HEK293T (cell line): ENCODE measurements at regions not wholly inside any gene's neighbourhood (a gene's known extent, or its start where the extent isn't known, plus 50 kb on each side); places are given as distances from the start of the nearest gene placed in this dataset.

Experiments used
- CTCF ChIA-PET: fragments of 350-600 bp; formaldehyde crosslinking; extraction: SDS; loops from one replicate; lab custom pipeline; 2021; ENCODE audit warnings: antibody characterized with exemption, inconsistent platforms; lab: Yijun Ruan, JAX
- POLR2A ChIA-PET: fragments of 350-600 bp; formaldehyde crosslinking; extraction: SDS; loops from one replicate; lab custom pipeline; 2020; ENCODE audit warnings: antibody characterized with exemption, inconsistent platforms; lab: Yijun Ruan, JAX
- DNase-seq: peaks from one replicate; pipeline ENCODE4 v3.0.0; 2012; ENCODE audit warnings: mixed read lengths; ENCODE audit errors: extremely low spot score
- ARNT ChIP-seq: fragments of 450-650 bp; IDR thresholded peaks from 2 replicates; pipeline ENCODE4 v1.6.1; 2017; ENCODE audit warnings: mild to moderate bottlenecking
- BHLHE40 ChIP-seq: fragments of 450-650 bp; IDR thresholded peaks from 2 replicates; pipeline ENCODE4 v1.6.1; 2016; ENCODE audit warnings: mild to moderate bottlenecking, moderate library complexity, borderline replicate concordance
- CTBP1 ChIP-seq: fragments of 450-650 bp; IDR thresholded peaks from 2 replicates; pipeline ENCODE4 v1.6.1; 2016; ENCODE audit warnings: borderline replicate concordance
- ELF4 ChIP-seq: fragments of 450-650 bp; IDR thresholded peaks from 2 replicates; pipeline ENCODE4 v1.6.1; 2017; ENCODE audit warnings: antibody characterized with exemption
- FOXA1 ChIP-seq: fragments of 450-650 bp; IDR thresholded peaks from 2 replicates; pipeline ENCODE4 v1.6.1; 2016; ENCODE audit warnings: mild to moderate bottlenecking
- FOXK2 ChIP-seq: fragments of 450-650 bp; IDR thresholded peaks from 2 replicates; pipeline ENCODE4 v1.6.1; 2016; ENCODE audit warnings: mild to moderate bottlenecking
- FOXM1 ChIP-seq: fragments of 450-650 bp; IDR thresholded peaks from 2 replicates; pipeline ENCODE4 v1.6.1; 2017; ENCODE audit warnings: mild to moderate bottlenecking, borderline replicate concordance
- HDGF ChIP-seq: fragments of 450-650 bp; IDR thresholded peaks from 2 replicates; pipeline ENCODE4 v1.6.1; 2017; ENCODE audit warnings: antibody characterized with exemption, borderline replicate concordance
- L3MBTL2 ChIP-seq: fragments of 450-650 bp; conservative IDR thresholded peaks from 2 replicates; pipeline ENCODE4 v1.6.1; 2016; ENCODE audit warnings: mild to moderate bottlenecking
- LEF1 ChIP-seq: fragments of 450-650 bp; IDR thresholded peaks from 2 replicates; pipeline ENCODE4 v1.6.1; 2017; ENCODE audit warnings: mild to moderate bottlenecking, borderline replicate concordance
- NFRKB ChIP-seq: fragments of 450-650 bp; IDR thresholded peaks from 2 replicates; pipeline ENCODE4 v1.6.1; 2016; ENCODE audit warnings: mild to moderate bottlenecking, moderate library complexity
- PKNOX1 ChIP-seq: fragments of 450-650 bp; IDR thresholded peaks from 2 replicates; pipeline ENCODE4 v1.6.1; 2016
- SP1 ChIP-seq: fragments of 450-650 bp; IDR thresholded peaks from 2 replicates; pipeline ENCODE4 v1.6.1; 2017
- SUZ12 ChIP-seq: fragments of 450-650 bp; IDR thresholded peaks from 2 replicates; pipeline ENCODE4 v1.6.1; 2016; ENCODE audit warnings: mild to moderate bottlenecking
- TARDBP ChIP-seq: fragments of 450-650 bp; IDR thresholded peaks from 2 replicates; pipeline ENCODE4 v1.6.1; 2016
- ZNF384 ChIP-seq: fragments of 450-650 bp; IDR thresholded peaks from 2 replicates; pipeline ENCODE4 v1.6.1; 2016

DNA sequence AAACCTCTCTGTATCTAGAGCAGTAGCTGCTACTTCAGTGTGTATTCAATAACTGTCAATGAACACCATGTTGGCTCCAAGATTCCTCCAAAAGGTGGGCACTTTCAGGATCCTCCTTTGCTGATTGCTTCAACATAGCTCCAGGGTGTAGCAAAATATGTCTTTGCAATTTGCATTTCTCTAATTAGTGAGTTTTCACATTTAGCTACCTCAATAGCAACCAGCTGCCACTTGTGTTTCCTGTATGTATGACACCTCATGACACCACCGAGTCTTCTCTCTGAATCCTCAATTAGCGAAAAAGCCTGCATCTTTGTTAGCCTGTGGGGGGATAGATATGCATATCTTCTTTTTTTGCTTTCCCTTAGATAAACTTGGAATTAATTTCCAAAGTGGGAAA is 898.3 kb upstream of the FAT3 start:
- DNase-seq = no peak
- ChIA-PET POLR2A (no interaction called here), CTCF (interaction anchor here (0.6 kb wide), 1 partner anchor 1910 kb away, joined by 3 read pairs; no protein-coding TSS in a partner anchor)
- TF ChIP-seq CTBP1 = no peak
- no peak for TF ChIP-seq L3MBTL2
- no peak for TF ChIP-seq LEF1
- TF ChIP-seq FOXA1 = no peak
- TF ChIP-seq ARNT = no peak
- no peak for TF ChIP-seq SUZ12
- no peak for TF ChIP-seq ELF4
- no peak for TF ChIP-seq HDGF
- TF ChIP-seq TARDBP = no peak
- no peak for TF ChIP-seq BHLHE40

- POLR2A ChIA-PET = no interaction called here
- DNase-seq = no peak
- TF ChIP-seq ZNF384 = no peak
- TF ChIP-seq HDGF = no peak
- no peak for TF ChIP-seq LEF1
- TF ChIP-seq NFRKB = no peak
- TF ChIP-seq BHLHE40 = no peak
- TF ChIP-seq ELF4 = no peak
- TF ChIP-seq FOXA1 = no peak
- no peak for TF ChIP-seq FOXK2
- TF ChIP-seq CTBP1 = no peak
- TF ChIP-seq SUZ12 = no peak
- no peak for TF ChIP-seq PKNOX1
- TF ChIP-seq SP1 = no peak
- no peak for TF ChIP-seq L3MBTL2
- no peak for TF ChIP-seq TARDBP
- no peak for TF ChIP-seq FOXM1
Measured at GRCh38 chr11:91314521-91314920, 910.1 kb upstream of the FAT3 start.

DNA sequence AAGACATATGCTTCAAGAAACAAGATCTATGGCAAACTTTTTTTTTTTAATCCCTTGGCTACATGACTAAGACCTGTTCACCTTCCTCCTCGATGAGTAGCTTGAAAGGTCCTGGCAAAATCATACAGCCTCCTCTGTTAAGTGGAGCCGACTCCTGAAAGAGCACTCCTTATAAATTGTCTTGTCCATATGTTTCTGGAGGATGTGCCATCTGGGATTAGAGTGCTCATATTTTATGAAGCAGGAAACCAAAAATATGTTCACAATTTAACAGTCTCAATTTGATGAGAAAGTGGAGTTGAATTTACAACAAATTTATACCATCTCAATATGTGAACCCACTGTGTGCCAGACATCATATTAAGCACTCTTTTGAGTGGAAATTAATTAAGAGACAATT is 912.1 kb upstream of the FAT3 start:
- TF ChIP-seq ARNT = no peak
- no peak for TF ChIP-seq L3MBTL2
- TF ChIP-seq SUZ12 = no peak
- TF ChIP-seq ELF4 = no peak
- TF ChIP-seq SP1 = no peak
- TF ChIP-seq LEF1 = no peak
- TF ChIP-seq FOXA1 = no peak
- TF ChIP-seq NFRKB = no peak
- TF ChIP-seq FOXK2 = no peak
- TF ChIP-seq CTBP1 = no peak
- no peak for TF ChIP-seq HDGF
- TF ChIP-seq ZNF384 = no peak
- no peak for TF ChIP-seq PKNOX1
- no peak for TF ChIP-seq BHLHE40
- TF ChIP-seq TARDBP = no peak
- no peak for TF ChIP-seq FOXM1
- POLR2A ChIA-PET = no interaction called here
- no peak for DNase-seq
- CTCF ChIA-PET = no interaction called here

More at GRCh38 chr11:91314521-91314920, 910.1 kb upstream of the FAT3 start:
- CTCF ChIA-PET = interaction anchor here (0.6 kb wide), 1 partner anchor 822 kb away, joined by 3 read pairs; no protein-coding TSS in a partner anchor

DNA sequence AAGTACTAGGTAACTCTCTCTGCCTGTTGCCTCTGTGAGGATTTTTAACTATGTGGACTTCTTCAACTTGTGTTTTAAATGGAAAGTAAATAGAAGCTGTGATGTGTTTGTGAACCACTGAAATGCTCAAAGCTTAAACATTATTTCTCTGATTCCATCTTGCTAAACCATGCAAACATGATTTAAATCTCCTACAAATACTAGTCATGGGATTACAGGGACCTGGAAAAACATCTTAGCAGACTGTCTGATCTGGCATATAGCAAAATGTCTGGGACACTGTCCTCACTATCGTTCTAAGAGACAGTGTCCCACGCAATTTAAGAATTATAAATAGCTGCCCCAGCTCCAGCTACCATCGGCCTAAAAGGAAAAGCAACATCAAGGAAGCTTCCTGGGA is 914.5 kb upstream of the FAT3 start:
- POLR2A ChIA-PET = no interaction called here
- CTCF ChIA-PET = no interaction called here
- DNase-seq = no peak
- TF ChIP-seq SP1 = no peak
- no peak for TF ChIP-seq HDGF
- TF ChIP-seq PKNOX1 = no peak
- no peak for TF ChIP-seq FOXA1
- TF ChIP-seq ELF4 = no peak
- no peak for TF ChIP-seq ARNT
- TF ChIP-seq BHLHE40 = no peak
- no peak for TF ChIP-seq TARDBP
- no peak for TF ChIP-seq NFRKB
- TF ChIP-seq SUZ12 = no peak

DNA sequence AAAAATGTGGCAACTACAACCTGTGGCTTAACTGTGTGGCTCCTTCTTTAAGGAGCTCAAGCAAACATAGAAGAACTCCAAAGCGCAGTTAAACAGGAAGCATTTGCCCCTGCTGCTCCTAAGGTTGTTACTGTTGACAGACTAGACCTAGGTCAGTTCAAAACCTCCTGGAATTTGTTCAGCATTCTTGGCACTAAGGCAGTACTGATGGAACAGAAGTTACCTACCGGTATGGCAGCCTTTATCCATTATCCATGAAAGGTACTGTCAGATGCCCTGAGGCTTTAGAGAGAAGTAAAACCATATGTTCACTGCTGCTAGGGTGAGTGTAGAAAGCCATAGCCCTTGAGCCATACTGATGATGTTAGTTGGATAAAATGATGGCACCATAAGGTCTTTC is 916.5 kb upstream of the FAT3 start:
- TF ChIP-seq L3MBTL2 (no peak), LEF1 (no peak), PKNOX1 (no peak), SP1 (no peak), HDGF (no peak), FOXA1 (no peak), CTBP1 (no peak), FOXM1 (no peak), ZNF384 (no peak), TARDBP (no peak), BHLHE40 (no peak), FOXK2 (no peak), SUZ12 (no peak)
- ChIA-PET POLR2A (no interaction called here), CTCF (no interaction called here)
- no peak for DNase-seq

DNA sequence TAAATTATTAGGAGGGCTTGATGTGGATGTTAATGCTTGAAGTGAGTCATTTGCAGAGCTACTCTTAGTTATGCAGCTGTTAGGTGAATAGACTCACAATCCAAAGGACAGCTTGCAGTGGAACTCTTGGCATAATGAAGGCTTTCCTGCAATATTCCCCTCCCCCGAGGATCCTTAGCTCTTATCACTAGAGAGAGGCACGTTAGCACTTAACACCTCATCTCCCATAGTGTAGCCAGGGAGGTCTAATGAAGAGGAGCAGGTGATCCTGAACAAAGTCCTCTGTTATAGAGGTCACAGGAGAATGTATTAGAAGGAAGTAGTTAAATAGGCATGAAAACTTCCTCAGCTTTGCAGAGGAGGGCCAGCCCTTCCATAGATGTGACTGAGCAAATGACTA is 919.2 kb upstream of the FAT3 start:
- ChIA-PET CTCF (interaction anchor here (0.5 kb wide), 1 partner anchor 29 kb away, joined by 5 read pairs; no protein-coding TSS in a partner anchor), POLR2A (no interaction called here)
- no peak for DNase-seq
- no peak for TF ChIP-seq ARNT
- TF ChIP-seq TARDBP = no peak
- no peak for TF ChIP-seq SP1
- TF ChIP-seq HDGF = no peak
- TF ChIP-seq CTBP1 = no peak
- TF ChIP-seq SUZ12 = no peak
- TF ChIP-seq FOXM1 = no peak
- no peak for TF ChIP-seq NFRKB
- TF ChIP-seq BHLHE40 = no peak
- no peak for TF ChIP-seq FOXK2
- TF ChIP-seq L3MBTL2 = no peak
